H9 (cell line): ENCODE measurements at regions not wholly inside any gene's neighbourhood (a gene's known extent, or its start where the extent isn't known, plus 50 kb on each side); places are given as distances from the start of the nearest gene placed in this dataset.

Experiments
- DNase-seq: peaks from one replicate; pipeline ENCODE4 v3.0.0-alpha.2; 2017
- H2AFZ ChIP-seq: one replicate; pipeline ENCODE4 v1.6.1; 2013; ENCODE audit warnings: mild to moderate bottlenecking, low read length, control low read depth, moderate library complexity
- H2AK5ac ChIP-seq: 2 replicates; pipeline ENCODE4 v1.6.1; 2013; ENCODE audit warnings: low read length, control low read depth, mixed read lengths; ENCODE audit not compliant: insufficient read length
- H2BK120ac ChIP-seq: one replicate; pipeline ENCODE4 v1.6.1; 2013; ENCODE audit warnings: low read depth, mild to moderate bottlenecking, low read length, control low read depth, inconsistent platforms; ENCODE audit not compliant: poor library complexity, severe bottlenecking
- H2BK12ac ChIP-seq: 2 replicates; pipeline ENCODE4 v1.6.1; 2013; ENCODE audit warnings: low read length, control low read depth, mixed read lengths, low read depth; ENCODE audit not compliant: insufficient read length
- H2BK15ac ChIP-seq: 2 replicates; pipeline ENCODE4 v1.6.1; 2013; ENCODE audit warnings: low read depth, low read length, control low read depth
- H2BK20ac ChIP-seq: one replicate; pipeline ENCODE4 v1.6.1; 2013; ENCODE audit warnings: low read depth, mild to moderate bottlenecking, low read length, control low read depth, inconsistent platforms; ENCODE audit not compliant: poor library complexity, severe bottlenecking
- H2BK5ac ChIP-seq: 2 replicates; pipeline ENCODE4 v1.6.1; 2013; ENCODE audit warnings: low read length, control low read depth, mixed read lengths; ENCODE audit not compliant: insufficient read length
- H3K14ac ChIP-seq: 2 replicates; pipeline ENCODE4 v1.6.1; 2013; ENCODE audit warnings: low read length, control low read depth; ENCODE audit not compliant: insufficient read depth
- H3K18ac ChIP-seq: 2 replicates; pipeline ENCODE4 v1.6.1; 2013; ENCODE audit warnings: low read depth, mild to moderate bottlenecking, mixed read lengths, low read length, control low read depth; ENCODE audit not compliant: insufficient read length
- H3K23ac ChIP-seq: 2 replicates; pipeline ENCODE4 v1.6.1; 2013; ENCODE audit warnings: low read length, control low read depth, mixed read lengths, low read depth; ENCODE audit not compliant: insufficient read length
- H3K23me2 ChIP-seq: 2 replicates; pipeline ENCODE4 v1.6.1; 2013; ENCODE audit warnings: low read depth, mild to moderate bottlenecking, mixed read lengths, low read length, control low read depth; ENCODE audit not compliant: insufficient read length, poor library complexity, severe bottlenecking
- H3K27ac ChIP-seq: 2 replicates; pipeline ENCODE4 v1.5.1; 2013; ENCODE audit warnings: low read length, control low read depth, mixed read lengths, low read depth; ENCODE audit not compliant: insufficient read length
- H3K27me3 ChIP-seq: 2 replicates; pipeline ENCODE4 v1.6.1; 2013; ENCODE audit warnings: low read length, control low read depth, inconsistent platforms; ENCODE audit not compliant: insufficient read depth
- H3K4ac ChIP-seq: 2 replicates; pipeline ENCODE4 v1.6.1; 2013; ENCODE audit warnings: low read depth, mild to moderate bottlenecking, control low read depth, inconsistent platforms, low read length, moderate library complexity
- H3K4me1 ChIP-seq: 2 replicates; pipeline ENCODE4 v1.6.1; 2013; ENCODE audit warnings: low read length, control low read depth, inconsistent platforms; ENCODE audit not compliant: insufficient read depth
- H3K4me2 ChIP-seq: 2 replicates; pipeline ENCODE4 v1.6.1; 2013; ENCODE audit warnings: low read length, control low read depth, mixed read lengths; ENCODE audit not compliant: insufficient read length, insufficient read depth
- H3K56ac ChIP-seq: 2 replicates; pipeline ENCODE4 v1.6.1; 2013; ENCODE audit warnings: low read depth, mild to moderate bottlenecking, mixed read lengths, low read length, control low read depth; ENCODE audit not compliant: insufficient read length
- H3K79me1 ChIP-seq: 2 replicates; pipeline ENCODE4 v1.6.1; 2013; ENCODE audit warnings: low read depth, mild to moderate bottlenecking, moderate library complexity, low read length, control low read depth, inconsistent platforms; ENCODE audit not compliant: insufficient read depth, poor library complexity, severe bottlenecking
- H3K79me2 ChIP-seq: 2 replicates; pipeline ENCODE4 v1.6.1; 2013; ENCODE audit warnings: low read length, control low read depth, inconsistent platforms; ENCODE audit not compliant: insufficient read depth
- H3K9ac ChIP-seq: 2 replicates; pipeline ENCODE4 v1.6.1; 2013; ENCODE audit warnings: low read length, control low read depth, mixed read lengths; ENCODE audit not compliant: insufficient read length; ENCODE audit errors: extremely low read depth
- H3K9me3 ChIP-seq: one replicate; pipeline ENCODE4 v1.6.1; 2013; ENCODE audit warnings: low read depth, low read length, inconsistent platforms; ENCODE audit not compliant: control insufficient read depth
- H3T11ph ChIP-seq: one replicate; pipeline ENCODE4 v1.6.1; 2013; ENCODE audit warnings: mild to moderate bottlenecking, low read length, control low read depth, inconsistent platforms
- H4K20me1 ChIP-seq: one replicate; pipeline ENCODE4 v1.6.1; 2013; ENCODE audit not compliant: control insufficient read depth, insufficient read length, insufficient read depth
- H4K5ac ChIP-seq: 2 replicates; pipeline ENCODE4 v1.6.1; 2013; ENCODE audit warnings: low read depth, mild to moderate bottlenecking, mixed read lengths, low read length, control low read depth; ENCODE audit not compliant: insufficient read length
- H4K8ac ChIP-seq: replicated peaks from 2 replicates; pipeline ENCODE4 v1.6.1; 2013; ENCODE audit warnings: low read length, control low read depth, mixed read lengths, low read depth; ENCODE audit not compliant: insufficient read length
- H4K91ac ChIP-seq: 2 replicates; pipeline ENCODE4 v1.6.1; 2013; ENCODE audit warnings: low read depth, mild to moderate bottlenecking, moderate library complexity, mixed read lengths, low read length, control low read depth; ENCODE audit not compliant: insufficient read length
- H3K27ac Mint-ChIP-seq, 3 experiments: 2 replicates in 2 of 3; 3 replicates in 1 of 3; pipeline ENCODE4 v1.8.0; 2020 to 2021; ENCODE audit warnings: mixed read lengths in 3 of 3, mild to moderate bottlenecking in 1 of 3, moderate library complexity in 1 of 3
- H3K27me3 Mint-ChIP-seq: 2 replicates; pipeline ENCODE4 v1.8.0; 2021; ENCODE audit warnings: low read depth, mild to moderate bottlenecking, moderate library complexity, mixed read lengths
- H3K36me3 Mint-ChIP-seq, 3 experiments: 2 replicates in 2 of 3; 3 replicates in 1 of 3; pipeline ENCODE4 v1.8.0; 2020 to 2021; ENCODE audit warnings: low read depth in 3 of 3, mixed read lengths in 3 of 3; ENCODE audit not compliant: insufficient read depth in 1 of 3
- H3K4me1 Mint-ChIP-seq, 2 experiments: 2 replicates each; pipeline ENCODE4 v1.8.0; 2020; ENCODE audit warnings: mixed read lengths in 2 of 2
- H3K4me3 Mint-ChIP-seq, 2 experiments: 2 replicates in 1 of 2; 3 replicates in 1 of 2; pipeline ENCODE4 v1.8.0; 2020 to 2021; ENCODE audit warnings: mild to moderate bottlenecking in 2 of 2, mixed read lengths in 2 of 2, moderate library complexity in 1 of 2
- H3K9me3 Mint-ChIP-seq, 2 experiments: 2 replicates in 1 of 2; 3 replicates in 1 of 2; pipeline ENCODE4 v1.8.0; 2020; ENCODE audit warnings: mild to moderate bottlenecking in 2 of 2, mixed read lengths in 2 of 2, moderate library complexity in 1 of 2
- TF ChIP-seq, protein P1 (sequence below): fragments of 200-600 bp; sonication (generic); conservative IDR thresholded peaks from 3 replicates; pipeline ENCODE4 v1.8.0; 2021; ENCODE audit warnings: antibody characterized with exemption, mild to moderate bottlenecking

DNA sequence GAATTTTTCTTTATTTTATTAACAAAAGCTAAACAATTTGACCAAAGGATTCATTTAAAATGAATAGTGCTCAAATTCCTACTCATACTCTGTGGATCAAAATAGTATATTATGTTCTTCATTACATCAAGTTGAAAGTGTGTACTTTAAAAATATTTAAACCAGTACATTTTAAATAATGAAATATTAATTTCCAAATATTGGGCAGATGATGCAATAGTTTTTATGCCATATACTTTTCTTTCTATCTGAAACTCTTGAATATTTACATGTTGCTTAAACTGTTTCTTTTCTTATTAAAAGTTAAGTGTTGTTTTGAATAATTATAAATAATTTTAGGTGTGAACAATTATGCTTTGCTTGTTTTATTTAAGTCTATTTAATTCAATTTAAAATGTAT lies 144.7 kb upstream of the TMPRSS15 start:
- no peak overlapping the region for H2AK5ac ChIP-seq
- no peak overlapping the region for H3K56ac ChIP-seq
- H3K27me3 Mint-ChIP-seq, result no peaks in the 10 kb centered on the region
- H3K4me3 Mint-ChIP-seq, result no peak overlapping the region
- H3K9me3 Mint-ChIP-seq, result no peaks in the 10 kb centered on the region
- no peak overlapping the region for H2BK120ac ChIP-seq
- H3K27me3 ChIP-seq, result no peaks in the 10 kb centered on the region
- peaks cover 0 to 4% of the 10 kb centered on the region in 2 experiments; a peak in 1 of 4 replicates for H3K4me1 Mint-ChIP-seq
- no peaks in the 10 kb centered on the region for H3K9me3 ChIP-seq
- H4K20me1 ChIP-seq, result no peaks in the 10 kb centered on the region
- H3K23me2 ChIP-seq, result no peaks in the 10 kb centered on the region
- H3K79me2 ChIP-seq, result no peaks in the 10 kb centered on the region
- no peak overlapping the region for H2BK12ac ChIP-seq
- H3K4me1 ChIP-seq, result no peaks in the 10 kb centered on the region
- no peak overlapping the region for H3K27ac Mint-ChIP-seq
- DNase-seq, result no peak
- no peak overlapping the region for H3K27ac ChIP-seq
- no peak overlapping the region for H3K23ac ChIP-seq
- no peak overlapping the region for H2BK20ac ChIP-seq
- no peaks in the 10 kb centered on the region for H3K79me1 ChIP-seq
- H3K18ac ChIP-seq, result no peak overlapping the region
- no peak overlapping the region for H2BK15ac ChIP-seq
- TF ChIP-seq, protein P1, sequence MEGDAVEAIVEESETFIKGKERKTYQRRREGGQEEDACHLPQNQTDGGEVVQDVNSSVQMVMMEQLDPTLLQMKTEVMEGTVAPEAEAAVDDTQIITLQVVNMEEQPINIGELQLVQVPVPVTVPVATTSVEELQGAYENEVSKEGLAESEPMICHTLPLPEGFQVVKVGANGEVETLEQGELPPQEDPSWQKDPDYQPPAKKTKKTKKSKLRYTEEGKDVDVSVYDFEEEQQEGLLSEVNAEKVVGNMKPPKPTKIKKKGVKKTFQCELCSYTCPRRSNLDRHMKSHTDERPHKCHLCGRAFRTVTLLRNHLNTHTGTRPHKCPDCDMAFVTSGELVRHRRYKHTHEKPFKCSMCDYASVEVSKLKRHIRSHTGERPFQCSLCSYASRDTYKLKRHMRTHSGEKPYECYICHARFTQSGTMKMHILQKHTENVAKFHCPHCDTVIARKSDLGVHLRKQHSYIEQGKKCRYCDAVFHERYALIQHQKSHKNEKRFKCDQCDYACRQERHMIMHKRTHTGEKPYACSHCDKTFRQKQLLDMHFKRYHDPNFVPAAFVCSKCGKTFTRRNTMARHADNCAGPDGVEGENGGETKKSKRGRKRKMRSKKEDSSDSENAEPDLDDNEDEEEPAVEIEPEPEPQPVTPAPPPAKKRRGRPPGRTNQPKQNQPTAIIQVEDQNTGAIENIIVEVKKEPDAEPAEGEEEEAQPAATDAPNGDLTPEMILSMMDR, result no peak
- H4K91ac ChIP-seq, result no peak overlapping the region
- no peak overlapping the region for H4K5ac ChIP-seq
- no peak overlapping the region for H2AFZ ChIP-seq
- no peak overlapping the region for H3K9ac ChIP-seq
- no peak overlapping the region for H2BK5ac ChIP-seq
- H3K36me3 Mint-ChIP-seq, result no peaks in the 10 kb centered on the region
- no peak overlapping the region for H3K4ac ChIP-seq
- no peak overlapping the region for H3K14ac ChIP-seq
- H4K8ac ChIP-seq, result no peak overlapping the region
- H3T11ph ChIP-seq, result no peak overlapping the region
- no peak overlapping the region for H3K4me2 ChIP-seq
